Activated CD4-positive, alpha-beta T cell treated with anti-CD3 and anti-CD28 coated beads, Interleukin-2, amount 50 U/mL, for 48 hours (primary cell): ENCODE measurements at regions not wholly inside any gene's neighbourhood (a gene's known extent, or its start where the extent isn't known, plus 50 kb on each side); places are given as distances from the start of the nearest gene placed in this dataset.
"Not testable (repeated sequence)": the region's sequence is repeated elsewhere in the genome, so short reads cannot be mapped to it uniquely, and the experiment has no call there.

Experiments used
- DNase-seq, 2 experiments: peaks; one replicate each; pipeline ENCODE4 v3.0.0-alpha.2; 2020

DNA sequence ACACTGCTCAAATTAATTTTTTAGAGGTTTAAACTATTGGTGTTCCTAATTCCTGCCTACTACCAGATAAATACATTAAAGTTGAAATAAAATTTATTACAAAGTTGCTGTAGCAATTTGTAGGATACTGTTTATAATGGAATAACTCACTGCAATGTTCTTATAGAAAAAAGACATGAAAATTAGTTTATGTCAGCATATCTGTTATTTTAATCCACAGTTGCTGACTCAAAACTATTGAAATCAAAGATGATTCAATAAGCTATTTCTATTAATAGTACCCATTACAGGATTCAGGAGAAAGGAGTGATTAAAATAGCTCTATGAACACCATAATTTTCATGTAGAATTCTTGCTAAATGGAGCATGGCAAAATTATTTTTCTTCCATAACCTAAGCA lies 764.4 kb upstream of the NUDT12 start:
- DNase-seq, result no peak

DNA sequence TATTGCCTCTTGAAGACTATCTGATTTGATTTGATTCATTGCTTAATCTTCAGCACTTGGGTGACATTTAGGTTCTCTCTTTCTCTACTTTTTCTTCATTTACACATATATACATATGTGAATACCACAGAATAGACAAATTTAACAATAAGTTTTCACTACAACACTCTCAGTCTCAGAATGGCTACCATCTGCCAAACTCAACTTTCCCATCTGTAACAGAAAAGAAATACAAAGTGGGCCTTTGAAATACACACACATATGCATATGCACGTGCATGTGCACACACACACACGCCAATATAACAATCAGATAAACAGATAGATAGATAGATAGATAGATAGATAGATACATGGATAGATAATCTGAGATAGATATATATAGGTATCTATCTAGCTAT lies 762.8 kb upstream of the NUDT12 start:
- no peak for DNase-seq

DNA sequence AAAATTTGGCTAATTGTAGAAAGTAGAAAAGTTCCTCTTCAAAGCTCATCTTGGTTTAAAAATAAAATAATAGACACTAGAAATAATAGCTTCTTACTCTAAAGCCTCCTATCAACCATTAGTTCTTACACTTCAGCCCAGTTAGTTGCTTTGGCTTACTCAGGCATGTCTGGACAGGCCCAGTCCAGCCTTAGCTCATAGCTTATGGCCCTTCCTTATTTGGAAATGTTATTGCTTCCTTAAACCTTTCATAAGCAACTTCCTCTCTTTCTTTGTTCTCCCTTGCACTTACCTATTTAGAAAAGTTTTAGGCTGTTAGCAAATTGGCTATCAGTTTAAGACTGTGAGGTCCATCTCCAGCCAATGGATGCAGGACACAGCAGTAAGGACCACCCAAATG lies 754.1 kb upstream of the NUDT12 start:
- DNase-seq, result not testable (repeated sequence)

DNA sequence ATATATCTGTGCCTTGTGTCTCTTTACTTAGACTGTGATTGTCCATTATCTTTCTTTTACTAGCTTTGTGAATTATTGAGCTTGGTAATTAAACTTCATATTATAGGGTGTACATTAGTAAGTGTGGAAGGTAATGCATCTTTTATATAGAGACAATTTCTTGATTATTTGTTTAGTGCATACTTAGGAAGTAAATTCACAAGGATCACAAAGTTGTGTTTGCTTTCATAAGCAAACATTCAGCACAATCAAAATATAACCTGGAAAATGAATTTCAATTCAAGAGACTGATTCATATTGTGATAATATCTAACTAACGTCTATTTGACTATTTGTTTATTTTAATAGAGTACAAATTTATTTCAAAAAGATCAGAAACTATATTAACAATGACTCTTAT lies 749.9 kb upstream of the NUDT12 start:
- DNase-seq, result no peak

DNA sequence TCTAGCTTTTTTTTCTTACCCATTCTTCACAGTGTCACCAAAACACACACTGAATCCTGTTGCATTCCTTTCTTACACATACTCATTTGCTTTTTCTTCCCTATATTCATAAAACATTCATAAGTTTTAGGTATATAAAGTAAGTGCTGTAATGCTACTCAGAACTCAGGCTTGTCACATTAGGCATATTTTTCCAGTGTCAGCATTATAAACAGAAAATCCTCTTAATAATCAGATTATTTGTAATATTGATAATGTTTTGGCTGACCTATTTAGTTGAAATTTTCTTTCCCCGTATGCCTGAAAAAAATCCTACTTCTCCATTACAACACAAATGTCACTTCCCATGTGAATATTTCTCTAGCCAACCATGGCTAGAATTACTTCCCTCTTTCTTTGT lies 743.0 kb upstream of the NUDT12 start:
- no peak for DNase-seq

DNA sequence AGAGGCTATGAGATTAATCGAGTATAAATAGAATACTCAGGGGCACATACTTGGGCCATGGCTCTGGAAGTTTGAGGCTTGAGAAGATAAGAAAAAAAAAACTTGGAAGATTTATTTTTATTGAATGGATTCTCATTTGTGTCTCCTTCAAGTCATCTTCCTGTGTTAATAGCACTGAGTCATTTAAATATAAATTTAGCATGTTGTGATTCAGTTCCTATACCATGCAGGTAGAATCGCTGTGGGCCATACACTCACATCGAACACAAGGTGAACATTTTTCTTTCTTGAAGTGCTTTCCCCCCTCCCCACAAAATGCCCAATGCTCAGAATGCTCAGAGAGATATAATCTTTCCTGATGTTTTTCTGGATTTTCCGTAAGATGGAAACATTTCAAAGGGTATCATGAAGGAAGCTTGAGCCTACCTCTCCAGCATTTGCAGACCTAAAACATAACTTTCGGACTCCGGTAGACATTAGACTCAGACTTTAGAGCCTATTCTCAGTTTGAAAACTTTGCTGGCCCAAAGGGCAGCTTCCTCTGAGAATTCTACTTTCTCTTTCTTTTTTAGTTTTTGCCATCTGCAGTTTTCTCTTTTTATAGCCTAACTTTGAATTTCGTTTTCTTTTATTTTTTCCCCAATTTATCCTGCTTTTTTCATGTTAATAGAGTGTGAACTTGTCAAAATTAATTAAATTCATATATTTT lies 737.6 kb upstream of the NUDT12 start:
- DNase-seq, result no peak

DNA sequence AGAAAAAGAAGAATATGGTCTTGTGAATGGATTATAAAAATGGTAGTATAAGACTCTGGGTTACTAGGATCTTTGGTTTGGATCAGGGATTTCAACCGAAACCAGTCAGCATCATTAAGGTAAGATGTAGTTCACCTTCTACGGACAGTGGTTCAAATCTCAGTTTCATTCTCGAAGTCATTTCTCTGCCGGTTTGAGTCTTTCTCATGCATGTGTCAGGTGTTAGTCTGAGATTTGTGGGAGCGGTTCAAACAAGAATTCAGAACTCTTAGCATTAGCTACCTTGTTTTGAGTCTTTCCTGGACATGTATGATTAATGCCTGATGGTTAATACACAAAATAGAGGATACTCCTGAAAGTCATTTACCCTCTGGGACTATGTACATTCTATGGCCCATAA lies 735.9 kb upstream of the NUDT12 start:
- no peak for DNase-seq

DNA sequence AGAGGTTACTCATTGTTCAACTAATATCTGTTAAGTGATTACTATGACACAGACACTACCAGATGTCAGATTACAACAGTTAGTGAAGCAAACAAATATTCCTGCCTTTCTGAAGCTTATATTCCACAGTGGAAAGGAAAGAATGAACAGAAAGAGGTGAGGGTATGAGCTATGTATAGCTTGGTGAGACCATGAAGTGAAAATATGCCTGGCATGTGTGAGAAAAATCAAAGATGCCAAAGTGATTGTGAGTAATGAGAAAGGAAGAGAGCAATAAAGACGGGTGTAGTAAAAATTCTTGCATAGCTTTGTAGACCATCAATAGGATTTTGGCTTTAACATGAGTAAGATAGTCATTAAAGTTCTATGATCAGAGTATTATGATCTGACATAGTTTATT lies 734.5 kb upstream of the NUDT12 start:
- DNase-seq, result no peak

DNA sequence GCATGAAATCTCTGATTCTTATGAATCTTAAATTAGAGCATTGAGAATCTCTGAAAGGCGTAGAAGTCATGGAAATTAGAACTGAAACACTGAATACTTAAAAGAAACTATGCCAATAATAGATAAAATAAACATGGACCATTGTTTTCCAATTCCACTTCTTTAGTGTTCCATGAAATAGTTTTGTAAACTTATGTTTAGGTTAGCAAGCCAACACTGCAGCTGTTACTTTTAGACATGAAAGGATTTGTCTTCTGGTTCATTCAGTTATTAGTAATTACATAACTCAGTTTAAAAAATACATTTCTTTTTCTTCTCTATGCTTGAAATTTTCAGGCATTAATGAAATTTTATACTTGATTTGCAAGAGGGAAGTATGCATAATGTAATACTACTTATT lies 733.4 kb upstream of the NUDT12 start:
- no peak for DNase-seq

DNA sequence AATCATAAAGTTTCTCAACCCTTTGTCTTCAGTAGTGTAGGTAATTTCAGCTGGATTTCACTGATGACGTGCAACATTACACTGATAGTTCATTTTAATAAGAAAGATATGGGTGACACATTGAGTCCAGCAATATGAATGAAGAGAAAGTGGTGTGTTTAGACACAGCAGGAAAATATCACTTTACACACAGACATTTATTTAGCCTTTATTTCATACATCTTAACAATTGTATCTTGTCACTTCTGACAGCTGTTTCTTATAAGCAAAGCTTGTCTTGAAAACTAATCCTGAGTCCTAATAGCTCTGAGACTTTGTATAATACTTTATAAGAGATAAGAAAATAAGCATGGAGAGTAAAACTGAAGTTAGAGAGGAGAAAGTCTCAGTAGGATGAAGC lies 720.5 kb upstream of the NUDT12 start:
- no peak for DNase-seq

DNA sequence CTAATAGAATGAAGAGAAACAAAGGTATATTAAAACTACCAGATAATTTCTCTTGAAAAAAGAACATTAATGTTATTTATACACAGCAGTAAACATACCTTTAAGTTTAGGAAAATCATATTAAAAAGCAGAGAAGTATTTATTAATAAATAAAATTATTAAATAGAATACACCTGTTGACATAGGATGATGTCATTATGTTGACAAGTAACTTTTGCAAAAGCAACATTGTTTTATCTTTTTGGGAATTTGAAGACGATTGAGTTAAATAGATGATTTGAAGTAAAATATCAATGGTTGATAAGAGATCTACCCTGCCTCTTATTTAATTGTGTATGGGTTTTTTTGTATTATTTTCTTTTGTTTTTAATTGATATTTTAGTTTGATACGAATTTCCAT lies 711.1 kb upstream of the NUDT12 start:
- DNase-seq, result no peak

DNA sequence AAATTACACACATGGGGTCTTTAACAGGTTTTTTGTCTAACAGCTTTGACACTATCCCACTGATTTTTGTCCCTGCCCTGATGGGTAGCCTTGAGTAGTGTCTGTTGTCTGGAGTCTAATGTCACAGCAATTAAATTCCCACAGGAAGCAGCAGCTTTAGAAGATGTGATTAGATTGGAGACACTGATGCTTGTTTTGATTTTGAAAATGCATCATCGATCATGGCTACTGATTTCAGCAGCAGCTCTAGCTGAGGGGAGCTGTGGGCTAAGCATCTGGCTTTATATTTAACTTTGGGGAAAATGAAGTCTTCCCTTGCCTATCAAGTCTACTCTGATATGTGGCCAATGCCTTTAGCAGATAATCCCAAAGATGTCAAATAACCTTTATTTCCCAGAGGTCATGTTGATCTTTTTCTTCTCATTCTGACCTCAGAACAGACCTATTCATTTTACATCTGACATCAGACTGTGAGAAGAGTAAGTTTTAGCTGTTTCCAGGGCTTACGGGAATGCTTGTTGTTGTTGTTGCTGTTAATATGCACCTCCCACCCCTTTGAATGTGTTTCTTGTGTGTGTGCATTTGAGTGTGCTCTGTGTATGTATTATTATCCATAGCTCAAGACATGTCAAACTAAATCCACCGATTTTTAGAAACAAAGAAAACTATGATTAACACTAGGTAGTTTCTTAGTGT lies 704.9 kb upstream of the NUDT12 start:
- DNase-seq, result no peak

DNA sequence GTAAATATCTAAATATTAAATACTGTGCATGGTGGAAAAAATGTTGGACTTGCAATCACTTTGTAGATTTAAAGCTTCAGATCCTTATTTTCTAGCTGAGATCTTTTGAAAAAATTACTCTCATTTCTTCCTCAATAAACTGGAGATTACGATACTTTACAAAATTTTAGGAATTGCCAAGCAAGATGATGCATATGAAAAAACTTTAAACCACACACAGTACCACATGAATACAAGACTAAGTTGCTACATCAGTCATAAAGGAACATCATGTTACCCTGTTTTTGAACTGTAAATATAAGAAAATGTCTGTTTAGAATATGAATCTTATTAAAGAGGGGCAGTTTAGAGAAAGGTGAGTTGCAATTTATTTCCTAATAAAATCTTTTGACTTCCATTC lies 703.6 kb upstream of the NUDT12 start:
- no peak for DNase-seq

DNA sequence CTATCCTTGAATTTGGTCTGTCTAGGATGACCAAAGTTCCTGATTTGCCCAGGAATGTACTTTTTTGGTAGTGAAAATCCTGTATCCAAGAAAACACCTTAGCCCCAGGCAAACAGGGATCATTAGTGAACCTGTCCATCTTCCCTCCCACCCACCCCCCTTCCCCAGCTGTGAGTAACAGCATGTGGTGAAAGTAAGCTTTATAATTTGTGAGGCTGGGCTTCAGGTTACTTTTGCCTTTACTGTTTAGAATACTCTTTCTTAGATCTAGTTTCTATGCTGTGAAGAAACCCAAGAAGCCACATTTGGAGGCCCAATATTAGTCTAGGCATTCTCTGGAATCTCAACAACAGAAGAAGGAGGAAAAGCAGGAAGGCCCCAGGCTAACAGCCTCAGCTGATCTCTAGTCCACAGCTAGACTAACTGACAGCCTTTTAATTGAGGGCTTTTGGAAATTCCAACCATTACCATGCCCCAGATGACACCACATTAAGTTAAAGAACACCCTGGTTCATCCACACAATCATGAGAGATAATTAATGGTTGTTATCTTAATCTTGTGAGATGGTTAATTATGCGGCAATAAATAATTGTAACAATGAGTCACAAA lies 703.0 kb upstream of the NUDT12 start:
- DNase-seq, result no peak

DNA sequence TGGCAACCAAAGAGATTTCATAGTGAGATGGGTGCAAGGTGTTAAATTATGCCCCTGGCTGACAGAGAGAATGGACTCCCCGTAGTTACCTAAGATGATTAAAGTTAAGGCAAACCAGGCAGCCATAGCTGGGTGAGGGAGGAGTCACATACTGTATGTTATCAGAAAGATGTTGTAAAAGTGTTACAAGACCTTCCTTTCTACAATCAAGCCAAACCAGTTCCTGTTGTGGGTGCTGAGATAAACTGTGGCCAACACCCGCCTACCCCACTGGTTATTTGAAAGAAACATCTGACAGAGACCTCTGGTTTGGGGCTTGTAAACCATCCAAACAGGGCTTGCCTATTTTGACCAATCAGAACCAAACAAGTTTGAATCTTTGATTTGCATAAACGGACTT lies 684.7 kb upstream of the NUDT12 start:
- no peak for DNase-seq

DNA sequence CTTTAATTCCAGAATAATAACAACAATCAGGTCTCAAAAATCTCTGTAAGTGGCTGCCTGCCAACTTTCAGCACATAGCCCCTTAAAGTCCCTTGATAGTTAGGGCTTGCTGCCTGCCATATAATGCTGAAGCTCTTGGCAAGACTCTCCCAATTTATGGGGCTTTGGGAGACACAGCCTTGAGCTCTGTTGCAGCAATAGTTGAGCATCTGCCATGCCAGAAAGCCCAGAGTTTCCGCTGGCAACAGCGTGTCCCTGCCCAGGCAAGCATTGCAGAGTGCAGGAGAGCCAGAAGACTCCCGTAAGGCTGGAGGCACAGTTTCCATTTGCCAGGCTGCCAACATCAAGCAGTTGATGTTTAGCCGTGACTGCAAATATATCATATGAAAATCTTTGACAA lies 678.5 kb upstream of the NUDT12 start:
- no peak for DNase-seq

DNA sequence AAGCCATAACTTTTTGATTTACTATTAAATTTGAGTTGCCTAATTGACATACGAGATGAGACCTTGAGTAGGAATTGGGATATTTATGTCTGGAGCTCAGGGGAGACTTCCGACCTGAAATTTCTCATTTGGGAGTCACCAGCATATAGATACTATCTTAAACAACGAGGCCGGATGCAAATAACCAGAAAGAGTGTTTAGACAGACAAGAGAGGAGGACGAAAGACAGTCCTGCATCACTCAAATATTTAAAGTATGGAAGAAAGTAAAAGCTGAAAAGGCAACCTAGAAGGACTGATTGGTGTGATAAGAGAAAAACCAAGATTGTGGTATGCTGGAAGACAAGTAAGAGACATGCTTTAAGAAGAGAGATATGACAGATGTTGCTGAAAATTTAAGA lies 675.0 kb upstream of the NUDT12 start:
- no peak for DNase-seq

DNA sequence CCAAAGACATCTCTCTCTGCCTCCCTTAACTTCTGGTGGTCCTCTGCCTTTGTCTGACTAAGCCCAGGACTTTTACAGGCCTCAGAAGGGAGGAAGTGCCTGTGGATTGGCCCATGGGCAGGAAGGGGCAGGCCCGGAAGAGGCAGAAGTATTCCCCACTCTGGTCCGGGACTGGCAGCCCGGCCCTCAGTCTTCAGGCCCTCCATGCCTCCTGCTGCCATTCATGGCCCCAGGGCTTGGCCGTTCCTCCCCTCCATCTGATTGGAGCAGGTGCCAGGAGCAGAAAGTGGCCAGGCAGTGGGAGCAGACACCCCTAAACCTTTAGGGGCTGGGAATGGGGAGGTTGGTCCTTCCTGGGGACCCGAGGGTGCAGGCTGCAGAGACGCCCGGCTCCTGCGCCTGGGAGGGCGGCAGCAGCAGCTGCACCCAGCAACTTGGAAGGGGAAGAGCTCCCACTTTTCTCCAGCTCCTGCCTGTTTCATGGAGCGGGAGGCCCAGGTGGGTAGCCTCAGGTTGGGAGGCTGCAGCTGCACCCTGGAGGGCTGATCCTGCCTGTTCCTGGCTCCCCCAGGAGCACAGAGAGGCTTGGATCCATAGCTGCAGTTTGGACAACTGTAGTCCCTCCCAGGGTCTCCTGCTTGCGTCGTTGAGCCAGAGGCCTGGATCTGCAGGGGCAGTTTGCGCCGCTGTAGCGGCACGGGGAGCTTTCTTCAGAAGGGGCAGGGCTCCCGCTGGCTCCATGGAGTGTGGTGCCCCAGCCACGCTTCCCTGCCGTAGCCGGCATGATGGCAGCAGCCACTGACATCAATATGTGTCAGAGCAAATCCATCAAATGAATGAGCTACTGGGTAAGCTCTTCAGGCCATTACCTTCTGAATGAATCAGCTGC lies 661.5 kb upstream of the NUDT12 start:
- DNase-seq, result no peak

DNA sequence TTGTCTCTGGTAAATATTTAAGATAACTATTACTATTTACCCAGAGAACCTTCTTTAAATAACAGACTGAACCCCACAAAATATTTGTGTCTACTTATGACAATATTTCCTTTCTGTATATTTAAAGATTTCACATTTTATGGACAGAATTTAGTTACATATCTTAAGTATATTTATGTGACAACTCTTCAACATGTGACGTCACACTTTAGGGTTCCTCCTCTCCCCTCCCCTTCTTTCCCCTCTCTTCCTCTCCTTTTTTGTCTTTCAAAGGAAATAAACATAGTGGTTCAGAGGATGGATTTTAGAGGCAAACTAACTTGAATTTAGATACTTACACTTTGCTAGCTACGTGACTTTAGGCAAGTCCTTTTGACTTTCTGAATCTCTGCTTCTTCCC lies 655.6 kb upstream of the NUDT12 start:
- no peak for DNase-seq

DNA sequence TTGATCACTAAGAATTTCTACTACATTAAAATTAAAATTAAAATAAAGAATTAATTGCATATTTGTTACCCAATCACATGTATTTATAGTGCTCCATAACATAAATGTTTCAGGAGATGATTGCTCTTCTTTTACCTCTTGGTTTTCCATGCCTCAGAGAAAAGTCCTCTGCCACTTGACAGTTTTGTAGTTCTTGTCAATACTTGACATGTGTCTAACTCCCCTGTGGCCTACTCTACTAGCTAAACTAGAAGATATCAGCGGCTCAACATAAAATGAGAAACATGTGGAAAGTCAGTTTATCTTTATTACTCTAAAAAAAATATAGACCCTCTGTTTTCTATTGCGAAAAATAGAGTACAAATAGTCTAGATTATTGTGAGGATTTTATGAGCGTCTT lies 650.6 kb upstream of the NUDT12 start:
- DNase-seq, result no peak

DNA sequence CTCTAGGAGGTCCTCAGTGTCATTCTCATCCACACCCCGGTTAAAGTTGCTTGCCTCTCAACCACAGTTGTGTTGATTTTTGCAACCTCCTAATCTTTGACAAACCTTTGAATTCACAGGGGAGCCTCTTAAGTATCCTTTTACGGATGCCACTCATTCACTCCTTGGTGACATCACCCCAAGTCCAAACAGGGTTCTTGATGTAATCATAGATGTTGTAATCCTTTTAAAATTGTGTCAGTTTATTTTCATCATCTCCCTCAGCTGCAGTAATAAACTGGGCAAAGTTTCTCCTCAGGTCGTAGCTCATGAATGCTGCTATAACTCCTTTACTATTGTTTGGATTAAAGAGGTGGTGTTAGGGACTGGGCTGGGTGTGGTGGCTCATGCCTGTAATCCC lies 637.2 kb upstream of the NUDT12 start:
- no peak for DNase-seq

DNA sequence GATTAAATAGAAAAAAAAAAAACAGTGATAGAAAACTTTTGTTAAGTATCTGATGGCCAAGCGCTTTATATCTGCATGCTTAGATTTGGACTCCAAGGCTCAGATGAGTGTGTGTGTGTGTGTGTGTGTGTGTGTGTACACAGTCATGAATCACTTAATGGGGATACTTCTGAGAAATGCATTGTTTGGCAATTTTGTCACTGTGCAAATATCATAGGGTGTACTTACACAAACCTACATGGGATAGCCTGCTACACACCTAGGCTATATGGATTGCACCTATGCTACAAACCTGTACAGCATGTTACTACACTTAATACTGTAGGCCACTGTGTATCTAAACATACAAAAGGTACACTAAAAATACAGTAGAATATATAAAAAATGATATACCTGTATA lies 635.6 kb upstream of the NUDT12 start:
- DNase-seq, result no peak

DNA sequence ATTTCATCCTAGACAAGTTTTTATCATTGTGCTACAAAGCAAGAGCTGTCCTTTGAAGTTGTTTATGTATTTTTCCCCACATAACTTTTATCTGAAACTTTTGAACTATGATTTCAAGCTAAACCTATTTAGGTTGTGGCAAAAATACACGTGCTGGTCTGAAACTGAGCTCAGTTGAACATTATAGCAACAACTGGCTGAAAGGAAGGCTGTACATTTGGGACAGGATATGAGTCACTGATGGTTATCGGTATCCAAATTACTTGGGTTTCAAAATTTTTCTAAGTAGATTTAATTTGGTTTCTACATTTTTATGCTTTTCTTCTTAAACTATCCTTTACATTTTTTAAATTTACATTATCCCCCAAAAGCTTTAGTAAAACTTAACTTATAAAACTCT lies 627.3 kb upstream of the NUDT12 start:
- no peak for DNase-seq

DNA sequence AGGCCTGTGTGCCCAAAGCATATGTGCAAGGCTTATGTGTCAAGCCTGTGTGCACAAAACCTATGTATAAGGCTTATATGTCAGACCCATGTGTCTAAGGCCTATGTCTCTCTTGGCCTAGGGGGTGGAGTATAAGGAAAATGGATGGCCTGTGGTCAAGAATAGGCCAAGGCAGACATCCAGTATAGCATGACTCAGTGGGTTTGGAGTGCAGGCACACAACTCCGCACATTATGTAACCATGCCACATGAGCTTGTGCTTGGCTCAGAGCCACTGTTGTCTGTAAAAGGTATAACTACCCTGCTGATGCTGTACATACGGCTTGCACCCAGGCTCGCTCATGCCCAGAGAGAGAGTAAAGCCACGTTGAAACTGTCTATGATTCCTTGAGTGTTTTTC lies 626.4 kb upstream of the NUDT12 start:
- no peak for DNase-seq
